SK-N-SH (cell line): ENCODE measurements at regions not wholly inside any gene's neighbourhood (a gene's known extent, or its start where the extent isn't known, plus 50 kb on each side); places are given as distances from the start of the nearest gene placed in this dataset.

Experiments used
- CTCF ChIP-seq: fragments of 200-600 bp; sonication (generic); IDR thresholded peaks from 2 replicates; pipeline ENCODE4 v1.6.1; 2017; ENCODE audit warnings: antibody characterized with exemption, mild to moderate bottlenecking, moderate library complexity
- PBX3 ChIP-seq: IDR thresholded peaks from 2 replicates; pipeline ENCODE4; 2012
- POLR2AphosphoS5 ChIP-seq: IDR thresholded peaks from 2 replicates; pipeline ENCODE4 v1.6.1; 2012; ENCODE audit warnings: low read depth, low read length

- TF ChIP-seq CTCF (no peak), POLR2AphosphoS5 (no peak), PBX3 (no peak)
These were observed 169.6 kb downstream of the SEC14L1 start for GRCh38 chr17:77310336-77310735.
